Esophagus muscularis mucosa (tissue), 4 donors: ENCODE measurements at regions not wholly inside any gene's neighbourhood (a gene's known extent, or its start where the extent isn't known, plus 50 kb on each side); places are given as distances from the start of the nearest gene placed in this dataset.
A peak's percentile ranks its signal among the peaks of the same experiment; 100 is the strongest.

Experiments
- DNase-seq: peaks from one replicate; pipeline ENCODE4 v3.0.0-alpha.2; 2017; ENCODE audit errors: extremely low spot score
- H3K27ac ChIP-seq, 4 donors: fragments of 200-600 bp; sonication (generic); replicated peaks in 1 of 4; 1 replicate in 3 of 4; 2 replicates in 1 of 4; pipeline ENCODE4 v1.5.1; 2016 to 2019; ENCODE audit warnings: mild to moderate bottlenecking in 1 of 4
- H3K27me3 ChIP-seq, 4 donors: fragments of 200-600 bp; sonication (generic); one replicate each; pipeline versions ENCODE4 v1.5.1 to v1.6.0; 2016 to 2019
- H3K36me3 ChIP-seq, 4 donors: fragments of 200-600 bp; sonication (generic); one replicate each; pipeline ENCODE4 v1.5.1; 2016 to 2019
- H3K4me1 ChIP-seq, 4 donors: fragments of 200-600 bp; sonication (generic); one replicate each; pipeline ENCODE4 v1.5.1; 2016 to 2019
- H3K4me3 ChIP-seq, 4 donors: fragments of 200-600 bp; sonication (generic); 1 replicate in 2 of 4; 2 replicates in 2 of 4; pipeline ENCODE4 v1.5.1; 2016 to 2019; ENCODE audit warnings: mild to moderate bottlenecking in 4 of 4, moderate library complexity in 1 of 4
- H3K9me3 ChIP-seq, 4 donors: fragments of 200-600 bp; sonication (generic); 1 replicate in 3 of 4; 2 replicates in 1 of 4; pipeline ENCODE4 v1.5.1; 2016 to 2019
- CTCF ChIP-seq, 3 experiments: fragments of 200-600 bp in 2 of 3; fragments of 450-650 bp in 1 of 3; sonication (generic) in 2 of 3; IDR thresholded peaks; one replicate each; pipeline ENCODE4 v1.5.1; 2017 to 2019; ENCODE audit warnings: antibody characterized with exemption in 3 of 3, mild to moderate bottlenecking in 2 of 3, moderate library complexity in 1 of 3
- EP300 ChIP-seq: sonication (generic); formaldehyde crosslinking; IDR thresholded peaks from one replicate; pipeline ENCODE4 v1.6.1; 2017; ENCODE audit warnings: antibody characterized with exemption
- POLR2A ChIP-seq: fragments of 450-650 bp; IDR thresholded peaks from one replicate; pipeline ENCODE4 v1.6.1; 2017; ENCODE audit warnings: antibody characterized with exemption, moderate library complexity, mild to moderate bottlenecking, low read depth
- POLR2AphosphoS5 ChIP-seq, 2 donors: sonication (generic); formaldehyde crosslinking; IDR thresholded peaks; one replicate each; pipeline ENCODE4 v1.6.1; 2017; ENCODE audit warnings: antibody characterized with exemption in 2 of 2
- WGBS: methylation state at CpG from one replicate; pipeline ENCODE4 v1.1.5; 2018; 5-methylcytosine and 5-hydroxymethylcytosine counted together
- intact Hi-C: fragments of 100-400 bp; cut with DNase I; formaldehyde crosslinking; loops from one replicate; pipeline ENCODE4 v1.15.1; 2023

- intact Hi-C loops = no loop called here
- Histone ChIP-seq H3K27me3 (no peaks in the 10 kb centered on the region), H3K4me1 (peaks cover 0 to 5% (median 0%) of the 10 kb centered on the region in 4 donors), H3K4me3 (no peak overlapping the region), H3K36me3 (no peaks in the 10 kb centered on the region), H3K9me3 (no peaks in the 10 kb centered on the region), H3K27ac (no peak overlapping the region)
- no peak for DNase-seq
- no peak for TF ChIP-seq POLR2A
- no peak for TF ChIP-seq POLR2AphosphoS5 (IDR thresholded peaks at IDR 0.05)
Measured at GRCh38 chr9:99474186-99474585, 252.1 kb downstream of the SEC61B start.

- intact Hi-C loops = no loop called here
- TF ChIP-seq POLR2A (no peak), CTCF (IDR thresholded peaks at IDR 0.05) (no peak), EP300 (no peak), POLR2AphosphoS5 (IDR thresholded peaks at IDR 0.05) (no peak)
- no peak for DNase-seq
- Histone ChIP-seq H3K4me1 (peaks cover 0 to 5% (median 0%) of the 10 kb centered on the region in 4 donors), H3K4me3 (no peak overlapping the region), H3K36me3 (no peaks in the 10 kb centered on the region), H3K9me3 (no peaks in the 10 kb centered on the region), H3K27me3 (no peaks in the 10 kb centered on the region), H3K27ac (no peak overlapping the region)
- 75% methylated on average over 3 of the region's 3 CpGs for WGBS
Measured at GRCh38 chr9:99475401-99476065, 253.5 kb downstream of the SEC61B start.

- DNase-seq = peak; percentile 90
- TF ChIP-seq EP300 (no peak), POLR2A (no peak), CTCF (IDR thresholded peaks at IDR 0.05) (no peak), POLR2AphosphoS5 (IDR thresholded peaks at IDR 0.05) (no peak)
- 85% methylated on average over 10 of the region's 10 CpGs for WGBS
Measured at GRCh38 chr9:99478469-99479027, 256.5 kb downstream of the SEC61B start.

GRCh38 chr9:99479929-99480328 is 257.8 kb downstream of the SEC61B start:
- TF ChIP-seq POLR2AphosphoS5 (IDR thresholded peaks at IDR 0.05) (no peak), EP300 (no peak), CTCF (IDR thresholded peaks at IDR 0.05) (no peak), POLR2A (no peak)
- 97% methylated on average over 3 of the region's 3 CpGs for WGBS
- H3K4me1 ChIP-seq = no peaks in the 10 kb centered on the region
- no peaks in the 10 kb centered on the region for H3K36me3 ChIP-seq
- H3K4me3 ChIP-seq = no peak overlapping the region
- no peaks in the 10 kb centered on the region for H3K27me3 ChIP-seq
- peak; percentile 53 for DNase-seq
- intact Hi-C loops = no loop called here
- peaks cover 0 to 5% (median 0%) of the 10 kb centered on the region in 4 donors for H3K9me3 ChIP-seq
- no peak overlapping the region for H3K27ac ChIP-seq

More at GRCh38 chr9:99478469-99479027, 256.5 kb downstream of the SEC61B start:
- H3K4me3 ChIP-seq = no peak overlapping the region
- H3K9me3 ChIP-seq = no peaks in the 10 kb centered on the region
- H3K27me3 ChIP-seq = no peaks in the 10 kb centered on the region
- H3K27ac ChIP-seq = no peak overlapping the region
- peaks cover 0 to 5% (median 0%) of the 10 kb centered on the region in 4 donors for H3K4me1 ChIP-seq
- no peaks in the 10 kb centered on the region for H3K36me3 ChIP-seq
- intact Hi-C loops = no loop called here

- no peaks in the 10 kb centered on the region for H3K4me1 ChIP-seq
- WGBS = 74% methylated on average over 2 of the region's 2 CpGs
- TF ChIP-seq POLR2AphosphoS5 (IDR thresholded peaks at IDR 0.05) = no peak
- TF ChIP-seq EP300 = no peak
- TF ChIP-seq CTCF (IDR thresholded peaks at IDR 0.05) = no peak
- TF ChIP-seq POLR2A = no peak
- no peak overlapping the region for H3K27ac ChIP-seq
- no peaks in the 10 kb centered on the region for H3K36me3 ChIP-seq
- no peak overlapping the region for H3K4me3 ChIP-seq
- H3K27me3 ChIP-seq = no peaks in the 10 kb centered on the region
- H3K9me3 ChIP-seq = peaks cover 0 to 5% (median 0%) of the 10 kb centered on the region in 4 donors
- DNase-seq = no peak
- intact Hi-C loops = no loop called here
Measured at GRCh38 chr9:99485459-99485858, 263.4 kb downstream of the SEC61B start.
